ENCODE measurements at regions not wholly inside any gene's neighbourhood (a gene's known extent, or its start where the extent isn't known, plus 50 kb on each side); places are given as distances from the start of the nearest gene placed in this dataset.

DNA sequence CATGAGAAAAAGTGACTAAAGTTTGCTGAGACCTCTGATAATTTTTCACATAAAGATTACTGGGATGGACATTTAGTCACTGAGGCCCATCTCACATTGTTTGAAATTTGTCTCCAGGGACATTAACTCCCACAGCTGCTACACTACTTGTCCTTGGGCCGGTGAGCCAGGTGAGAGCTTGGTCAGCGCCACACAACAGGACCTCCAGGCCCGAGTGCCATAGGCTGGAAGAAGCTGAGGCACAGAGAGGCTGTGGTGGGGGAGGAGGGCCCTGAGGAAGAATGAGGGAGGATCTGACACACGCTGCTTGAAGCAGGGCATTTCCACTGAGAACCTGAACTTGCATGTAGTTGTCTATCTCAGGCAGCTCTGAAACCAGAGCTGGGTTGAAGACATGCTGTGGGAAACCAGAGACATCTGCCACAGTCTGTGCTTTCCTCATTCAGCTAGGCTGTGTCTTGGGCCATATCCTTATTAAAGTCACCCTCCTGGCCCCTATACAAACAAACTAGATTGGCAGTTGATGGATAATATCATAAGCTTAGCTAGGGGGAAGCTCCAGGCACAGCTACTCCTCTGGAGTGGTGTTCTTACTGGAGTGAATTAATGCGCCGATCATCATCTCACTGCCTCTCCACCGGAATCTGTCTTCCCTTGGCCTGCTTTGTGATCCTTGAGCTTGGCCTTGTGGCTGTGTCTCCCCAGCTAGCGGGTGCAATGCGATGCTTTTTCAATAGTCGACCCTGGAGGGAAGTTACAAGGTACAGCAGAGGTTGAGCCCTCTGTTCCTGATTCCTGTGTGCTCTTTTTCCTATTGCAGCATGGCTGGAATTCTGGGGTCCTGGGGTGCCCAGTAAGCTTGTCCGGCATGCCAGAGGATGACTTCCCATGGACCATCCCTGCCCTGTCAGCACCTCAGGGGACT is 225.3 kb upstream of the B3GAT1 start:
- Histone ChIP-seq H3K79me2 (ENCODE audit: control insufficient read depth, insufficient read depth, low read length) (no peaks in the 10 kb centered on the region), H3K4me2 (ENCODE audit: insufficient read depth, low read length) (no peak overlapping the region), H3K36me3 (ENCODE audit: control insufficient read depth, insufficient read depth, low read length) (no peaks in the 10 kb centered on the region), H4K20me1 (replicated peaks; ENCODE audit: control insufficient read depth, insufficient read depth, low read length) (peaks cover 7% of the 10 kb centered on the region; the same call in 1 of the 2 replicates), H3K4me1 (replicated peaks in 1 of 2; ENCODE audit: control insufficient read depth in 2 of 2, insufficient read depth in 2 of 2, low read length in 2 of 2) (no peaks in the 10 kb centered on the region), H3K4me3 (no peak overlapping the region), H3K9ac (ENCODE audit: insufficient read depth in 1 of 2, low read depth in 2 of 2, low read length in 2 of 2) (no peak overlapping the region), H3K27me3 (ENCODE audit: control insufficient read depth in 2 of 2, insufficient read depth in 2 of 2, low read length in 2 of 2) (peaks cover 22 to 83% of the 10 kb centered on the region in 2 experiments; a peak in 4 of 5 replicates), H3K9me3 (replicated peaks; ENCODE audit: control insufficient read depth, insufficient read depth, low read depth, low read length) (no peaks in the 10 kb centered on the region), H2AFZ (ENCODE audit: low read depth, low read length) (no peak overlapping the region), H3K9me1 (ENCODE audit: control insufficient read depth, insufficient read depth, low read length) (no peaks in the 10 kb centered on the region), H3K27ac (ENCODE audit: extremely low read depth, low read depth, low read length) (no peak overlapping the region)
- in situ Hi-C loops (cut with MboI), result no loop called here
- intact Hi-C loops (cut with micrococcal nuclease), result no loop called here
- ATAC-seq, result no peak
- FAIRE-seq, result no peak
- no peak for DNase-seq (ENCODE audit: extremely low read depth in 1 of 4, low spot score in 3 of 4)
- ChIA-PET CTCF (ENCODE audit: low intra/inter-chr PET ratio) (interaction anchor here (0.6 kb wide), 1 partner anchor 430 kb away, joined by 4 read pairs; no protein-coding TSS in a partner anchor), POLR2A (interaction anchor here (0.8 kb wide), 1 partner anchor 703 kb away, joined by 3 read pairs; no protein-coding TSS in a partner anchor)
- under 1% methylated on average over 10 of the region's 11 CpGs for WGBS (ENCODE audit: insufficient coverage, low coverage, missing lambda C conversion rate)
- no TSS peak for BruUV-seq (replicated peaks)
- TF ChIP-seq, protein P1, sequence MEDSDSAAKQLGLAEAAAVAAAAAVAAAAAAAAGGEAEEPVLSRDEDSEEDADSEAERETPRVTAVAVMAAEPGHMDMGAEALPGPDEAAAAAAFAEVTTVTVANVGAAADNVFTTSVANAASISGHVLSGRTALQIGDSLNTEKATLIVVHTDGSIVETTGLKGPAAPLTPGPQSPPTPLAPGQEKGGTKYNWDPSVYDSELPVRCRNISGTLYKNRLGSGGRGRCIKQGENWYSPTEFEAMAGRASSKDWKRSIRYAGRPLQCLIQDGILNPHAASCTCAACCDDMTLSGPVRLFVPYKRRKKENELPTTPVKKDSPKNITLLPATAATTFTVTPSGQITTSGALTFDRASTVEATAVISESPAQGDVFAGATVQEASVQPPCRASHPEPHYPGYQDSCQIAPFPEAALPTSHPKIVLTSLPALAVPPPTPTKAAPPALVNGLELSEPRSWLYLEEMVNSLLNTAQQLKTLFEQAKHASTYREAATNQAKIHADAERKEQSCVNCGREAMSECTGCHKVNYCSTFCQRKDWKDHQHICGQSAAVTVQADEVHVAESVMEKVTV (CRISPR knock-in tag; IDR thresholded peaks at IDR 0.05), result no peak
- TF ChIP-seq ZNF12 (CRISPR knock-in tag; IDR thresholded peaks at IDR 0.05) (no peak), ZNF146 (CRISPR knock-in tag; IDR thresholded peaks at IDR 0.05; ENCODE audit: unreplicated experiment) (no peak), MAFG (tag; conservative IDR thresholded peaks at IDR 0.05) (no peak), TOE1 (IDR thresholded peaks at IDR 0.05; ENCODE audit: borderline replicate concordance) (no peak), TOE1 (CRISPR knock-in tag; IDR thresholded peaks at IDR 0.05; ENCODE audit: borderline replicate concordance, low read depth) (no peak), NR1H2 (CRISPR knock-in tag; IDR thresholded peaks at IDR 0.05) (no peak), RB1 (IDR thresholded peaks at IDR 0.05; ENCODE audit: low read depth) (no peak), HNRNPL (IDR thresholded peaks at IDR 0.05; ENCODE audit: low read depth, low read length) (no peak), ZNF445 (CRISPR knock-in tag; IDR thresholded peaks at IDR 0.05; ENCODE audit: low read depth) (no peak)
- TF ChIP-seq, protein P2, sequence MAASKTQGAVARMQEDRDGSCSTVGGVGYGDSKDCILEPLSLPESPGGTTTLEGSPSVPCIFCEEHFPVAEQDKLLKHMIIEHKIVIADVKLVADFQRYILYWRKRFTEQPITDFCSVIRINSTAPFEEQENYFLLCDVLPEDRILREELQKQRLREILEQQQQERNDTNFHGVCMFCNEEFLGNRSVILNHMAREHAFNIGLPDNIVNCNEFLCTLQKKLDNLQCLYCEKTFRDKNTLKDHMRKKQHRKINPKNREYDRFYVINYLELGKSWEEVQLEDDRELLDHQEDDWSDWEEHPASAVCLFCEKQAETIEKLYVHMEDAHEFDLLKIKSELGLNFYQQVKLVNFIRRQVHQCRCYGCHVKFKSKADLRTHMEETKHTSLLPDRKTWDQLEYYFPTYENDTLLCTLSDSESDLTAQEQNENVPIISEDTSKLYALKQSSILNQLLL (CRISPR knock-in tag; IDR thresholded peaks at IDR 0.05; ENCODE audit: borderline replicate concordance), result no peak
- TF ChIP-seq, protein P3, sequence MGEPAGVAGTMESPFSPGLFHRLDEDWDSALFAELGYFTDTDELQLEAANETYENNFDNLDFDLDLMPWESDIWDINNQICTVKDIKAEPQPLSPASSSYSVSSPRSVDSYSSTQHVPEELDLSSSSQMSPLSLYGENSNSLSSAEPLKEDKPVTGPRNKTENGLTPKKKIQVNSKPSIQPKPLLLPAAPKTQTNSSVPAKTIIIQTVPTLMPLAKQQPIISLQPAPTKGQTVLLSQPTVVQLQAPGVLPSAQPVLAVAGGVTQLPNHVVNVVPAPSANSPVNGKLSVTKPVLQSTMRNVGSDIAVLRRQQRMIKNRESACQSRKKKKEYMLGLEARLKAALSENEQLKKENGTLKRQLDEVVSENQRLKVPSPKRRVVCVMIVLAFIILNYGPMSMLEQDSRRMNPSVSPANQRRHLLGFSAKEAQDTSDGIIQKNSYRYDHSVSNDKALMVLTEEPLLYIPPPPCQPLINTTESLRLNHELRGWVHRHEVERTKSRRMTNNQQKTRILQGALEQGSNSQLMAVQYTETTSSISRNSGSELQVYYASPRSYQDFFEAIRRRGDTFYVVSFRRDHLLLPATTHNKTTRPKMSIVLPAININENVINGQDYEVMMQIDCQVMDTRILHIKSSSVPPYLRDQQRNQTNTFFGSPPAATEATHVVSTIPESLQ (CRISPR knock-in tag; IDR thresholded peaks at IDR 0.05), result no peak
- TF ChIP-seq, protein P4, sequence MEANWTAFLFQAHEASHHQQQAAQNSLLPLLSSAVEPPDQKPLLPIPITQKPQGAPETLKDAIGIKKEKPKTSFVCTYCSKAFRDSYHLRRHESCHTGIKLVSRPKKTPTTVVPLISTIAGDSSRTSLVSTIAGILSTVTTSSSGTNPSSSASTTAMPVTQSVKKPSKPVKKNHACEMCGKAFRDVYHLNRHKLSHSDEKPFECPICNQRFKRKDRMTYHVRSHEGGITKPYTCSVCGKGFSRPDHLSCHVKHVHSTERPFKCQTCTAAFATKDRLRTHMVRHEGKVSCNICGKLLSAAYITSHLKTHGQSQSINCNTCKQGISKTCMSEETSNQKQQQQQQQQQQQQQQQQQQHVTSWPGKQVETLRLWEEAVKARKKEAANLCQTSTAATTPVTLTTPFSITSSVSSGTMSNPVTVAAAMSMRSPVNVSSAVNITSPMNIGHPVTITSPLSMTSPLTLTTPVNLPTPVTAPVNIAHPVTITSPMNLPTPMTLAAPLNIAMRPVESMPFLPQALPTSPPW (CRISPR knock-in tag; IDR thresholded peaks at IDR 0.05), result no peak
